GM12873 (cell line): ENCODE measurements at regions not wholly inside any gene's neighbourhood (a gene's known extent, or its start where the extent isn't known, plus 50 kb on each side); places are given as distances from the start of the nearest gene placed in this dataset.

Experiments
- CTCF ChIP-seq: IDR thresholded peaks from 2 replicates; pipeline ENCODE4 v1.5.1; 2012; ENCODE audit warnings: low read depth, mild to moderate bottlenecking, moderate library complexity, low read length, control low read depth; ENCODE audit not compliant: insufficient read depth; ENCODE audit errors: missing control alignments

- TF ChIP-seq CTCF: no peak
Observed at GRCh38 chr16:85357323-85357722, 245.1 kb upstream of the CIBAR2 start.

- TF ChIP-seq CTCF: no peak
Observed at GRCh38 chr16:85357924-85358505, 245.7 kb upstream of the CIBAR2 start.

- no peak for TF ChIP-seq CTCF
Observed at GRCh38 chr16:85358704-85359146, 246.5 kb upstream of the CIBAR2 start.

GRCh38 chr16:85359147-85359822 lies 247.0 kb upstream of the CIBAR2 start:
- no peak for TF ChIP-seq CTCF

- no peak for TF ChIP-seq CTCF
Observed at GRCh38 chr16:85360323-85361277, 248.3 kb upstream of the CIBAR2 start.

GRCh38 chr16:85361441-85362118 lies 249.3 kb upstream of the CIBAR2 start:
- TF ChIP-seq CTCF: no peak
